ENCODE measurements at regions not wholly inside any gene's neighbourhood (a gene's known extent, or its start where the extent isn't known, plus 50 kb on each side); places are given as distances from the start of the nearest gene placed in this dataset.
"Not testable (repeated sequence)": the region's sequence is repeated elsewhere in the genome, so short reads cannot be mapped to it uniquely, and the experiment has no call there.

- DNase-seq (ENCODE audit: low spot score in 2 of 2) = no peak
- TF ChIP-seq POLR2A (IDR thresholded peaks at IDR 0.05) (no peak), CTCF (IDR thresholded peaks at IDR 0.05) (no peak)
- 69 to 70% methylated on average over 12 of the region's 12 CpGs for WGBS, 2 donors
- intact Hi-C loops (cut with DNase I; ENCODE audit: low total_unique reads) = no loop called here
- no peak overlapping the region for H3K4me3 ChIP-seq (ENCODE audit: low read depth, poor library complexity, severe bottlenecking)
These were observed 117.1 kb downstream of the LHX2 start for GRCh38 chr9:124128568-124129166.

DNA sequence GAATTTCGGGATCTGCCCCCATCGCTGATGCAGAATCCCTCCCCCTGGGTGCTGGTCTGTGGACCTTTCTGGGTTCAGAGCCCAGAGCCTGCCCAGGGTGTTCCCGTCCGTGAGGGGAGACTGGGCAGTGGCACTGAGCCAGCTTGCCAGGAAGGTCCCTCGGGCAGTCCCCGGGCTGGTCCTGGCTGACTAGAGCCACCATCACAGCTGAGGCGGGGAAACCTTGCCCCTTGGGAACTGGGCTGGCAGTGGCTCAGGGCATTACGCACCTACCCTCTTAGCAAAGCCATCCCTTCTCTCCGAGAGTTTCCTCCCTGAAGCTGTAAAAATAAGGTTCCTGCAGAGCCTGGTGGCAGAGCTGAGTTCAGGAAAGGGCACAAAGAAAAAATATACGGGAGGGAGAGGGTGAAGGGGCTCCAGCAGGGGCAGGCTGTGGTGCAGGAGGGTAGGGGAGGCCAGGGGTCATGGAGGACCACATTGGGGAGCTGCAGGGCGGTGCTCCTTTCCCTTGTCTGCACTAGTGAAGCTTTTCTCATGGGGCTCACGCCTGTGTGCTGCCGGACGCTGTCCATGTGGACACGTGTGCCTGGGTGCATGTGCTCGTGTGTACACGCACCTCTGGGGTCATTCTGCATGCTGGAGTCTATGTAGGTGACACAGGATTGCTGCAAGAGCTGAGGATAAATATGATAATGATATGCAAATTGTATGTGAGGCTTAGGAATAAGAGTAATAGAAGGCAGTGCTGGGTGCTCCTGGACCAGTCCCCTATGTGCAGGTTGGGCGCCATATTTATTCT, 118.9 kb downstream of the LHX2 start:
- intact Hi-C loops (cut with DNase I; ENCODE audit: low total_unique reads) = loop anchor here (10.0 kb wide), 1 partner anchor 194 kb away; no protein-coding TSS in a partner anchor
- no peak for DNase-seq (ENCODE audit: low spot score in 2 of 2)
- no peak overlapping the region for H3K4me3 ChIP-seq (ENCODE audit: low read depth, poor library complexity, severe bottlenecking)
- TF ChIP-seq CTCF (IDR thresholded peaks at IDR 0.05) (no peak), POLR2A (IDR thresholded peaks at IDR 0.05) (no peak)
- 72 to 77% methylated on average over 15 to 18 of the region's 18 CpGs for WGBS, 2 donors

GRCh38 chr9:124131518-124131917, 120.0 kb downstream of the LHX2 start:
- DNase-seq (ENCODE audit: low spot score in 2 of 2); H3K4me3 ChIP-seq (ENCODE audit: low read depth, poor library complexity, severe bottlenecking): not testable (repeated sequence)
- 79 to 80% methylated on average over 7 of the region's 7 CpGs for WGBS, 2 donors
- intact Hi-C loops (cut with DNase I; ENCODE audit: low total_unique reads) = loop anchor here (10.0 kb wide), 1 partner anchor 193 kb away; no protein-coding TSS in a partner anchor

GRCh38 chr9:124132671-124133147, 121.1 kb downstream of the LHX2 start:
- intact Hi-C loops (cut with DNase I; ENCODE audit: low total_unique reads) = loop anchor here (10.0 kb wide), 1 partner anchor 192 kb away; no protein-coding TSS in a partner anchor
- H3K4me3 ChIP-seq (ENCODE audit: low read depth, poor library complexity, severe bottlenecking) = no peak overlapping the region
- 83 to 92% methylated on average over 10 of the region's 10 CpGs for WGBS, 2 donors
- TF ChIP-seq POLR2A (IDR thresholded peaks at IDR 0.05) = no peak
- no peak for TF ChIP-seq CTCF (IDR thresholded peaks at IDR 0.05)
- DNase-seq (ENCODE audit: low spot score in 2 of 2) = peak in 1 of 2 donors; percentile 54

DNA sequence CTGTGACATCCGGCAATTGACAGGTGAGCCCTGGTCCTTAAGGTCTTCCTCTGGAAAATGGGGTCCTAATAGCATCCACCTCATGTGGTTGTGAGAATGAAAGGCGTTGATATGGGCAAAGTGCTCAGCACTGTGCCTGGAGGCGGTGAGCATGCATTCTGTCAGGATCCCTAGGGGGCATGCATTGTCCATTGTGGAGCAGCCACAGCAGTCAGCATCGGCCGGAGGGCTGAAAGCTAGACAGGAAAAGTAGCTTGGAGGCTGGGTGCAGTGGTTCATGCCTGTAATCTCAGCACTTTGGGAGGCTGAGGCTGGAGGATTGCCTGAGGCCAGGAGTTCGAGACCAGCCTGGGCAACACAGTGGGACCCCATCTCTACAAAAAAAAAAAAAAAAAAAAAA, 122.2 kb downstream of the LHX2 start:
- intact Hi-C loops (cut with DNase I; ENCODE audit: low total_unique reads) = loop anchor here (10.0 kb wide), 1 partner anchor 191 kb away; no protein-coding TSS in a partner anchor
- H3K4me3 ChIP-seq (ENCODE audit: low read depth, poor library complexity, severe bottlenecking) = no peak overlapping the region
- WGBS, 2 donors = 57 to 69% methylated on average over 6 of the region's 6 CpGs
- peak in 1 of 2 donors; percentile 77 for DNase-seq (ENCODE audit: low spot score in 2 of 2)
- no peak for TF ChIP-seq POLR2A (IDR thresholded peaks at IDR 0.05)
- no peak for TF ChIP-seq CTCF (IDR thresholded peaks at IDR 0.05)

- WGBS, 2 donors = 60 to 66% methylated on average over 3 of the region's 3 CpGs
- TF ChIP-seq POLR2A (IDR thresholded peaks at IDR 0.05) (no peak), CTCF (IDR thresholded peaks at IDR 0.05) (no peak)
- intact Hi-C loops (cut with DNase I; ENCODE audit: low total_unique reads) = loop anchor here (10.0 kb wide), 1 partner anchor 190 kb away; no protein-coding TSS in a partner anchor
- peak in 1 of 2 donors; percentile 73 for DNase-seq (ENCODE audit: low spot score in 2 of 2)
- no peak overlapping the region for H3K4me3 ChIP-seq (ENCODE audit: low read depth, poor library complexity, severe bottlenecking)
These were observed 123.0 kb downstream of the LHX2 start for GRCh38 chr9:124134526-124134925.
